Karpas-422 (cell line): ENCODE measurements at regions not wholly inside any gene's neighbourhood (a gene's known extent, or its start where the extent isn't known, plus 50 kb on each side); places are given as distances from the start of the nearest gene placed in this dataset.

Source experiments
- DNase-seq: peaks from one replicate; pipeline ENCODE4 v3.0.0-alpha.2; 2015
- H2AFZ ChIP-seq: fragments of 200-600 bp; sonication (generic); 2 replicates; pipeline ENCODE4 v1.6.1; 2014; ENCODE audit warnings: antibody characterized with exemption, low read length, mixed read lengths
- H3K27ac ChIP-seq: fragments of 200-600 bp; sonication (generic); 2 replicates; pipeline ENCODE4 v1.5.1; 2014; ENCODE audit warnings: mild to moderate bottlenecking, low read length, moderate library complexity
- H3K27me3 ChIP-seq: fragments of 200-600 bp; sonication (generic); 2 replicates; pipeline ENCODE4 v1.6.1; 2014; ENCODE audit warnings: low read length, mixed read lengths
- H3K36me3 ChIP-seq: fragments of 200-600 bp; sonication (generic); 2 replicates; pipeline ENCODE4 v1.6.1; 2014; ENCODE audit warnings: low read length, mixed read lengths; ENCODE audit not compliant: insufficient read depth
- H3K4me1 ChIP-seq: fragments of 200-600 bp; sonication (generic); 2 replicates; pipeline ENCODE4 v1.6.1; 2014; ENCODE audit warnings: mild to moderate bottlenecking, low read length, mixed read lengths
- H3K4me2 ChIP-seq: fragments of 200-600 bp; sonication (generic); 2 replicates; pipeline ENCODE4 v1.6.1; 2014; ENCODE audit warnings: low read length, low read depth, mild to moderate bottlenecking; ENCODE audit not compliant: poor library complexity, severe bottlenecking
- H3K4me3 ChIP-seq: fragments of 200-600 bp; sonication (generic); 2 replicates; pipeline ENCODE4 v1.5.1; 2014; ENCODE audit warnings: mild to moderate bottlenecking, antibody characterized with exemption, low read length, mixed read lengths
- H3K79me2 ChIP-seq: fragments of 200-600 bp; sonication (generic); 2 replicates; pipeline ENCODE4 v1.6.1; 2014; ENCODE audit warnings: mild to moderate bottlenecking, low read length, mixed read lengths
- H3K9ac ChIP-seq: fragments of 200-600 bp; sonication (generic); 2 replicates; pipeline ENCODE4 v1.6.0; 2014; ENCODE audit warnings: low read length
- H3K9me2 ChIP-seq: fragments of 200-600 bp; sonication (generic), shearing (Covaris generic); replicated peaks from 2 replicates; pipeline ENCODE4 v1.6.0; 2014; ENCODE audit warnings: mild to moderate bottlenecking, low read length, moderate library complexity; ENCODE audit not compliant: insufficient read depth
- H3K9me3 ChIP-seq: fragments of 300-700, 200-600 bp; sonication (generic); 2 replicates; pipeline ENCODE4 v1.6.1; 2014; ENCODE audit warnings: low read length, mixed read lengths
- H4K20me1 ChIP-seq: fragments of 200-600 bp; sonication (generic); 2 replicates; pipeline ENCODE4 v1.6.1; 2014; ENCODE audit warnings: mild to moderate bottlenecking, antibody characterized with exemption, low read length, low read depth; ENCODE audit not compliant: insufficient read depth

DNA sequence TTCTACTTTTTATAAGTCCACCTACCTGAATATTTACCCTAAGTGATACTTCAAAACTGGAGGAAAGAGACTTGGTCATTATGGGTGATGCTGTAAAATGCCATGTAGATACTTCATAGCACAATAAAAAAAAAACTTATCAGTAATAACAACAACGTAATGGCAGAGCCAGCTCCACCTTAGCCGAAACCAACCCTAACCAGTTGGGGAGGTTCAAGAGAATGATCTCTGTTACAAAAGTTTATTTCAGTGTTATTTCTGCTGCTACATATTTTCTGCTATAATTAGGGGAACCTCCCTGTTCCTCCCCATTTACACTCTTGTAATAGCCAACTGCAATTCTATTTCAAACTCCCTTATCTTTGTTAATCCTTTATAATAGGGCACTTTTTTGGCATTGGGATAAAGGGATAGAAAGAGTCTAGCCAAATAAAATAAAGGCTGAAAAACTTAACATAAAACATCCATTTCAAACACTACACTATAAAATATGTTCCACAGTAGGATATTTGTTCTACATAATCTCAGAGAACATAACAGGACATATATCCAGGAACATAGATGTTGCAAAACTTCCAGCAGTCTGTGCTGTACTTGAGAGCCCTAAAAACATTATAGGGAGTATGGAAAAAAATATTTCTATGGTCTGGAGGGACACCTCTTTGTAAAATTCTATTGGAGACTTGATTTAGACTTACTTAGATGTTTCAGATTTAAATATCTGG, 138.7 kb upstream of the POF1B start:
- no peaks in the 10 kb centered on the region for H3K4me1 ChIP-seq
- no peaks in the 10 kb centered on the region; the same call in 1 of the 2 replicates for H3K9me3 ChIP-seq
- no peaks in the 10 kb centered on the region for H3K36me3 ChIP-seq
- H4K20me1 ChIP-seq, result no peaks in the 10 kb centered on the region
- no peaks in the 10 kb centered on the region for H3K79me2 ChIP-seq
- no peaks in the 10 kb centered on the region for H3K27me3 ChIP-seq
- no peak for DNase-seq
- H3K4me2 ChIP-seq, result no peak overlapping the region
- H2AFZ ChIP-seq, result no peak overlapping the region
- no peaks in the 10 kb centered on the region for H3K9me2 ChIP-seq
- H3K27ac ChIP-seq, result no peak overlapping the region
- no peak overlapping the region for H3K4me3 ChIP-seq
- no peak overlapping the region for H3K9ac ChIP-seq

DNA sequence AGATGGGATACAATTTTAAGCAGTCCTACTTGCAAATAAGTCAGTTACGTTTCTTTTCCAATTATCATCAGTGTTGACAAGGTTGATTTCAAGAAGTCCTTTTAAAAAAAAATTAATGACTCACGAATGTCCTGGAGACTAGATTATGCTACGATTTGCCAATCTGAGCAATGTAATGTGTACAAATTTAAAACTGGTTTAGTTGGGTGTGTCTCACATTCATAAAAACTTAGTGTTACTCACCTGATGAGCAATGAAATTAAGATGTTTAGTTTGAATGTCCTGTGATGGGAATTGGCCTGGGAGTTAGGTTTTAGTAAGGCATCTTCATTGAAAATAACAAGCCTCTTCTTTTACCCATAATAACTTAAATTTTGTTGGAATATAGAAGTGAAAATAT, 136.7 kb upstream of the POF1B start:
- H3K9me2 ChIP-seq, result no peaks in the 10 kb centered on the region
- DNase-seq, result no peak
- no peak overlapping the region for H3K9ac ChIP-seq
- H3K4me3 ChIP-seq, result no peak overlapping the region
- H3K4me1 ChIP-seq, result no peaks in the 10 kb centered on the region
- H4K20me1 ChIP-seq, result no peaks in the 10 kb centered on the region
- H2AFZ ChIP-seq, result no peak overlapping the region
- no peak overlapping the region for H3K27ac ChIP-seq
- H3K27me3 ChIP-seq, result no peaks in the 10 kb centered on the region
- H3K9me3 ChIP-seq, result no peaks in the 10 kb centered on the region
- no peaks in the 10 kb centered on the region for H3K79me2 ChIP-seq
- H3K36me3 ChIP-seq, result no peaks in the 10 kb centered on the region
- no peak overlapping the region for H3K4me2 ChIP-seq

DNA sequence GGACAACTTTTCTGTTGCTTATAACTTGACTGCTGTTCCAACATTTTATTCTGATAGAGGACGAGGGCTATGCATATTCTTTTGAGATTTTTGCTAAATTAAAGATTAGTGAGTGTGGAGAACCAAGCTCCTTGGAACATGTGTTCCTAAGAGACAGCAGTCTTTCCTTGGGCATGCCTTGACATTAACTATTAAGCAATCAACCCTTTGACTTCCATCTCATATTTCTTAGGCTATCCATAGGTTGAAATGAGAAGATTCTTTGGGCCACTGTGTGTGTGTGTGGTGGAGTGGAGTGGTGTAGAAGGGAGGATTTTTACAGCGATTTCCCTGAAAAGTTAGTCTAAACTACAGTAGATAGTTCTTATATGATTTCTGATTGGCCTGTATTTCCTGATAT, 127.4 kb upstream of the POF1B start:
- H3K36me3 ChIP-seq, result no peaks in the 10 kb centered on the region
- H4K20me1 ChIP-seq, result no peaks in the 10 kb centered on the region
- no peak overlapping the region for H3K4me2 ChIP-seq
- no peaks in the 10 kb centered on the region for H3K27me3 ChIP-seq
- H3K9ac ChIP-seq, result no peak overlapping the region
- no peak overlapping the region for H3K4me3 ChIP-seq
- H3K79me2 ChIP-seq, result no peaks in the 10 kb centered on the region
- no peak for DNase-seq
- H3K27ac ChIP-seq, result no peak overlapping the region
- no peaks in the 10 kb centered on the region for H3K4me1 ChIP-seq
- no peaks in the 10 kb centered on the region for H3K9me3 ChIP-seq
- no peaks in the 10 kb centered on the region for H3K9me2 ChIP-seq
- H2AFZ ChIP-seq, result no peak overlapping the region

DNA sequence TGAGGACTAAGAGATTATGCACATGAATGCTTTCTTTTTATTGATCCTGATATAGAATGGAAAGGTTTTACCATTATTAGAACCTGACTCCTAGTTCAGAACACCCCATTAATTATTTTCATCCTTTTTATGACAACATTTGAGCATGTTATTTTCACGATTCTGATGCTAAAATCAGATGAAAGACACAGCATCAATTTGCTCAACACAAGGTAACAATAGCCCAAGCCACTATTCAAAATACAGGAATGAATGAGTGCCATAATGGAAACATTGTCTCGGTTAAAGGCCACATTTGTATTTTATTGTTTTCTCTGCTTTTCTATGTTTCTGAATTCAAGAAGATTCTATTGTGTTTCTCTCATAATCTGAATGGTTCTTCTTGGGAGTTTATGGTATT, 126.3 kb upstream of the POF1B start:
- DNase-seq, result no peak
- H3K4me1 ChIP-seq, result no peaks in the 10 kb centered on the region
- H3K9me2 ChIP-seq, result no peaks in the 10 kb centered on the region
- no peak overlapping the region for H2AFZ ChIP-seq
- H3K79me2 ChIP-seq, result no peaks in the 10 kb centered on the region
- no peaks in the 10 kb centered on the region for H4K20me1 ChIP-seq
- no peaks in the 10 kb centered on the region for H3K27me3 ChIP-seq
- H3K27ac ChIP-seq, result no peak overlapping the region
- no peaks in the 10 kb centered on the region for H3K9me3 ChIP-seq
- no peak overlapping the region for H3K9ac ChIP-seq
- H3K36me3 ChIP-seq, result no peaks in the 10 kb centered on the region
- H3K4me3 ChIP-seq, result no peak overlapping the region
- no peak overlapping the region for H3K4me2 ChIP-seq

DNA sequence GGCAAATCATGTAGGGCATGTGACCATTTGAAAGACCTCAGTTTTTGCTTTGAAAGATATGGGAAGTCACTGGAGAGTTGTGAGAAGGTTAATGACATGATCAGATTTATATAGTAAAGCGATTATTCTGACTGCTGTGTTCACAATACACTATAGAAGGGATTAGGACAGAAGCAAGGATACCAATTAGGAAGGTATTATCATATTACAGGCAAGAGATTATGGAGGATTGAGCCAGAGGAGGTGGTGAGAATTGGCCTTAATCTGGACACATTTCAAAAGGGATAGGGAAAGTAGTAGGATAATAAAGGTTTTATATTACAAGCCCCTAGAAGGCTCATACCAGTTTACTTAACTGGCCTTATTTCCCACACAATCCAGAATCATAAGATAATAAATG, 124.9 kb upstream of the POF1B start:
- no peak overlapping the region for H2AFZ ChIP-seq
- H3K4me2 ChIP-seq, result no peak overlapping the region
- no peak overlapping the region for H3K9ac ChIP-seq
- no peaks in the 10 kb centered on the region for H3K4me1 ChIP-seq
- H3K9me3 ChIP-seq, result no peaks in the 10 kb centered on the region
- H3K9me2 ChIP-seq, result no peaks in the 10 kb centered on the region
- H3K79me2 ChIP-seq, result no peaks in the 10 kb centered on the region
- no peaks in the 10 kb centered on the region for H3K27me3 ChIP-seq
- H4K20me1 ChIP-seq, result no peaks in the 10 kb centered on the region
- no peak overlapping the region for H3K27ac ChIP-seq
- H3K36me3 ChIP-seq, result no peaks in the 10 kb centered on the region
- DNase-seq, result no peak
- no peak overlapping the region for H3K4me3 ChIP-seq

DNA sequence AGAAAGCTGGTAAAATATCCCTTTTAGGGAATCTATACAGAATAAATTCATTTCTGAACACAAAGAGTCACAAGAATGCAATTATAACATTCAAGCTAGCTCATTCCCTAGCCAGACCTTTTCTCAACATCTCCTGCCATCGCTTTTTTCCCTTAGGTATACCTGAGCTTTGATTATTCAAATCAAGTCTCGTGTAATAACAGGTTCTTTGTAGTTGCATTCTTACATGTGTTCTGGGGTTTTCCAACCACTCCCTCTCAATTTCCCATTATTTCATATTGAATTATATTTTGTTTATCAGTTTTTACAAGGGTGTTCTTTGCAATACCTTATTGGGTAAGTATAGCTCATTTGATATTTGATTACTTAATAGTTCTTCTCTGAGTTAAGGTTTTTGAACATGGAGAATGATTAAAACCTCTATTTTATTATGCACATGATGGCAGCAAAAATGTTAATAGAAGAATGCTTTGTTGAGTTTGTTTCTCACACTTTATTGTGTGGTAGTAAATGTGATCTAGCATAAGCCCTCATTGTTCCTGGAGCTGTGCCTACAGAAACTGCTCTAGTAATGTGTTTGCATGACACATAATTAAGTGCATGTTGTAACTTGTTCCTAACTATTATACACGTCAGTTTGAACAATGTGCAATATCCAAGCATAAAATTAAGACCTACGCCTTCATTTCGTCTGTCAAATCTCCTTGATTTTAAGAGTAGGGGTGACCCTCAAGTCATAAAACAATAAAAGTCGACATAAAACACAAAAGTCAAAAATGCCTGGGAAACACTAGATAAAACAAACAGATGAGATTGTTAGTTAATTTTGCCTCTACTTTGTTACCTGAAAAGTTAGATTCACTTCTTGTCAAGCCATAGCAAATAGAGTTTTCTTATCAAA, 124.0 kb upstream of the POF1B start:
- H3K79me2 ChIP-seq, result no peaks in the 10 kb centered on the region
- no peak overlapping the region for H3K4me3 ChIP-seq
- no peaks in the 10 kb centered on the region for H3K9me3 ChIP-seq
- H3K27me3 ChIP-seq, result no peaks in the 10 kb centered on the region
- H2AFZ ChIP-seq, result no peak overlapping the region
- H3K9ac ChIP-seq, result no peak overlapping the region
- no peaks in the 10 kb centered on the region for H4K20me1 ChIP-seq
- no peaks in the 10 kb centered on the region for H3K9me2 ChIP-seq
- H3K4me1 ChIP-seq, result no peaks in the 10 kb centered on the region
- H3K27ac ChIP-seq, result no peak overlapping the region
- no peaks in the 10 kb centered on the region for H3K36me3 ChIP-seq
- no peak overlapping the region for H3K4me2 ChIP-seq
- DNase-seq, result no peak

DNA sequence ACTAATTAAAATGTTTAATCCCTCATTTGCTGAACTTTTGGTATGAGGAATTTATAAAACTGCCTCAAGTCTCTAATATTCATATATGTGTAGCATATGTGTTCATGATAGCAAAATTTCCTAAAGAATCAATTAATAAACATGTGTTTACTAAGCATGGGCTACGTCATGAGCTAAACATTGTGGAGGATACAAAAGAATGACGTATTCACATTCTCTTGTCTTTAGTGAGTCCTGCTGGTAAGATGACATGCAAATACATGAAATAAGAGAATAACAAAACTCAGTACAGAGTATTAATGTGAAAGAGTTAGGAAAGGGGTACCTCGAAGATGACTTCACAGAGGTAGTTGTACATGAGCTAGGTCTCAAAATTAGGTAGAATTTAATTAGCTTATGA, 121.9 kb upstream of the POF1B start:
- no peak overlapping the region for H3K27ac ChIP-seq
- H3K4me2 ChIP-seq, result no peak overlapping the region
- H3K79me2 ChIP-seq, result no peaks in the 10 kb centered on the region
- H2AFZ ChIP-seq, result no peak overlapping the region
- no peaks in the 10 kb centered on the region for H4K20me1 ChIP-seq
- H3K36me3 ChIP-seq, result no peaks in the 10 kb centered on the region
- no peak overlapping the region for H3K4me3 ChIP-seq
- H3K4me1 ChIP-seq, result no peaks in the 10 kb centered on the region
- H3K27me3 ChIP-seq, result no peaks in the 10 kb centered on the region
- H3K9ac ChIP-seq, result no peak overlapping the region
- H3K9me2 ChIP-seq, result no peaks in the 10 kb centered on the region
- H3K9me3 ChIP-seq, result no peaks in the 10 kb centered on the region
- DNase-seq, result no peak

DNA sequence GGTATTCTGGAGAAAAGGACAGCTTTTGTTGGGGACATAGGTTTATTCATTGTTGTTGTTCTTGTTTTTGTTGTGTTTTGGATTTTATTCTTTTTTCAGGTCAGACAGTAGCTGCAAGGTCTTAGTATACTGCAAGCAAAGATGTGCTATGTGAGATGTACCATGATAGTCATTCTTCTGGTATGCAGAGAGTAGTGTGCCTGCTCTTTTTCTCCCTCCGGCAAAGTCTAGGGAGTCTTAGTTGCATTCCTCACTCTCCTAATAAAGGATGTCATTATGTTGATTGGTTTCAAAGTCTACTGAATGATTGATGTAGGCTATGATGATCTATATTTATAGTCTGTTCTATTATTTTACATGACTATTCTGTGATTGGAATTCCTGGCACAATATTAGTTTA, 119.9 kb upstream of the POF1B start:
- Histone ChIP-seq H3K27me3 (no peaks in the 10 kb centered on the region), H3K27ac (no peak overlapping the region), H2AFZ (no peak overlapping the region), H3K4me1 (no peaks in the 10 kb centered on the region), H3K4me2 (no peak overlapping the region), H4K20me1 (no peaks in the 10 kb centered on the region), H3K9me3 (no peaks in the 10 kb centered on the region), H3K79me2 (no peaks in the 10 kb centered on the region), H3K36me3 (no peaks in the 10 kb centered on the region), H3K4me3 (no peak overlapping the region), H3K9ac (no peak overlapping the region), H3K9me2 (no peaks in the 10 kb centered on the region)
- no peak for DNase-seq
